Mammary epithelial cell (primary cell): ENCODE measurements at regions not wholly inside any gene's neighbourhood (a gene's known extent, or its start where the extent isn't known, plus 50 kb on each side); places are given as distances from the start of the nearest gene placed in this dataset.

Experiments used
- EZH2 ChIP-seq: IDR thresholded peaks from 2 replicates; pipeline ENCODE4 v1.6.1; 2012; ENCODE audit warnings: low read length, inconsistent platforms, borderline replicate concordance
- TF ChIP-seq, protein P1 (sequence below), 2 donors: IDR thresholded peaks in 1 of 2; conservative IDR thresholded peaks in 1 of 2; 2 replicates each; pipeline ENCODE4 v1.5.1; 2011 to 2012; ENCODE audit warnings: inconsistent platforms in 2 of 2, low read length in 2 of 2, mild to moderate bottlenecking in 2 of 2, control low read depth in 1 of 2, low read depth in 1 of 2; ENCODE audit not compliant: insufficient read depth in 1 of 2; ENCODE audit errors: extremely low read depth in 1 of 2

DNA sequence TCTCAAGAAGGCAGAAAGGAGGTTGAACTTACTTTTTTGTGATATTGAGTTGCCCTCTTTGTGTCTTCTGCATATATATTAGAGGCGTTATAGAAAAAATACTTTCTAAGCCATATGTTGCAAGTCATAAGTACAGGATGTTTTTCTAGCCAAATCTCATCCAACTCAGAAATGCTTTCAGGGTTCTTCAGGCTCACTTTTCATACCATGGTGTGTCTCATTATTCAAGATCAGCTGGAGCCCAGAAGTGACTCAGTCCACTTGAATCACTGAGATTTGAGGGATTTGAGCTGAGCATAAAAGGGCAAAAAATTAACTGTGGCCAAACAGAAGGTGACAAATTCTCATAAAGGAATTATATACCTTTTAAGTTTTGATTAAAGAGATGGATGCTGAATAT is 157.3 kb downstream of the WNT5A start:
- TF ChIP-seq, protein P1, sequence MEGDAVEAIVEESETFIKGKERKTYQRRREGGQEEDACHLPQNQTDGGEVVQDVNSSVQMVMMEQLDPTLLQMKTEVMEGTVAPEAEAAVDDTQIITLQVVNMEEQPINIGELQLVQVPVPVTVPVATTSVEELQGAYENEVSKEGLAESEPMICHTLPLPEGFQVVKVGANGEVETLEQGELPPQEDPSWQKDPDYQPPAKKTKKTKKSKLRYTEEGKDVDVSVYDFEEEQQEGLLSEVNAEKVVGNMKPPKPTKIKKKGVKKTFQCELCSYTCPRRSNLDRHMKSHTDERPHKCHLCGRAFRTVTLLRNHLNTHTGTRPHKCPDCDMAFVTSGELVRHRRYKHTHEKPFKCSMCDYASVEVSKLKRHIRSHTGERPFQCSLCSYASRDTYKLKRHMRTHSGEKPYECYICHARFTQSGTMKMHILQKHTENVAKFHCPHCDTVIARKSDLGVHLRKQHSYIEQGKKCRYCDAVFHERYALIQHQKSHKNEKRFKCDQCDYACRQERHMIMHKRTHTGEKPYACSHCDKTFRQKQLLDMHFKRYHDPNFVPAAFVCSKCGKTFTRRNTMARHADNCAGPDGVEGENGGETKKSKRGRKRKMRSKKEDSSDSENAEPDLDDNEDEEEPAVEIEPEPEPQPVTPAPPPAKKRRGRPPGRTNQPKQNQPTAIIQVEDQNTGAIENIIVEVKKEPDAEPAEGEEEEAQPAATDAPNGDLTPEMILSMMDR (conservative IDR thresholded peaks at IDR 0.05 in 1 of 2, IDR thresholded peaks at IDR 0.05 in 1 of 2; ENCODE audit: extremely low read depth in 1 of 2, insufficient read depth in 1 of 2, low read depth in 1 of 2, low read length in 2 of 2), result no peak
- no peak for TF ChIP-seq EZH2
